Sigmoid colon (tissue), 6 donors: ENCODE measurements at regions not wholly inside any gene's neighbourhood (a gene's known extent, or its start where the extent isn't known, plus 50 kb on each side); places are given as distances from the start of the nearest gene placed in this dataset.
A peak's percentile ranks its signal among the peaks of the same experiment; 100 is the strongest.

Experiments used
- DNase-seq: peaks from one replicate; pipeline ENCODE4 v3.0.0-alpha.2; 2019
- H3K27ac ChIP-seq, 4 donors: fragments of 200-600 bp; sonication (generic); one replicate each; pipeline ENCODE4 v1.5.1; 2016 to 2019; ENCODE audit warnings: mild to moderate bottlenecking in 1 of 4
- H3K27me3 ChIP-seq, 3 donors: fragments of 200-600 bp; sonication (generic); one replicate each; pipeline ENCODE4 v1.5.1; 2019; ENCODE audit warnings: mild to moderate bottlenecking in 1 of 3
- H3K36me3 ChIP-seq, 4 donors: fragments of 200-600 bp; sonication (generic); one replicate each; pipeline ENCODE4 v1.5.1; 2016 to 2019
- H3K4me1 ChIP-seq, 4 donors: fragments of 200-600 bp; sonication (generic); one replicate each; pipeline ENCODE4 v1.5.1; 2017 to 2019
- H3K4me3 ChIP-seq, 4 donors: fragments of 200-600 bp; sonication (generic); one replicate each; pipeline ENCODE4 v1.5.1; 2017 to 2019; ENCODE audit warnings: mild to moderate bottlenecking in 2 of 4, moderate library complexity in 1 of 4
- H3K9me3 ChIP-seq, 4 donors: fragments of 200-600 bp in 3 of 4; sonication (generic) in 3 of 4; one replicate each; pipeline versions ENCODE4 v1.5.1 to v1.6.1; 2013 to 2019
- CTCF ChIP-seq, 4 experiments: fragments of 450-650 bp in 3 of 4; fragments of 200-600 bp in 1 of 4; IDR thresholded peaks; one replicate each; pipeline ENCODE4 v1.5.1; 2016 to 2019; ENCODE audit warnings: antibody characterized with exemption in 4 of 4, mild to moderate bottlenecking in 3 of 4, moderate library complexity in 2 of 4
- EP300 ChIP-seq, 4 donors: sonication (generic); formaldehyde crosslinking; IDR thresholded peaks; one replicate each; pipeline ENCODE4 v1.6.1; 2017; ENCODE audit warnings: antibody characterized with exemption in 4 of 4
- POLR2A ChIP-seq, 2 donors: fragments of 450-650 bp; IDR thresholded peaks; one replicate each; pipeline ENCODE4 v1.6.1; 2016; ENCODE audit warnings: antibody characterized with exemption in 2 of 2, mild to moderate bottlenecking in 2 of 2, moderate library complexity in 2 of 2
- POLR2AphosphoS5 ChIP-seq, 4 donors: sonication (generic); formaldehyde crosslinking; IDR thresholded peaks; one replicate each; pipeline ENCODE4 v1.6.1; 2017; ENCODE audit warnings: antibody characterized with exemption in 4 of 4
- WGBS, 2 donors: extraction: QIAGEN DNeasy Blood & Tissue Kit; methylation state at CpG; one replicate each; pipeline ENCODE4 v1.1.7; 2013; 5-methylcytosine and 5-hydroxymethylcytosine counted together
- intact Hi-C: fragments of 100-400 bp; cut with DNase I; formaldehyde crosslinking; loops from one replicate; pipeline ENCODE4 v1.15.1; 2023
- donor health status: healthy with polysubstance abuse.
- donor health status: healthy.

- H3K4me3 ChIP-seq: no peak overlapping the region
- H3K27me3 ChIP-seq: peaks cover 0 to 9% (median 0%) of the 10 kb centered on the region in 3 donors
- no peak for TF ChIP-seq CTCF (IDR thresholded peaks at IDR 0.05)
- no peak for TF ChIP-seq EP300 (IDR thresholded peaks at IDR 0.05)
- no peak for TF ChIP-seq POLR2A (IDR thresholded peaks at IDR 0.05)
- TF ChIP-seq POLR2AphosphoS5 (IDR thresholded peaks at IDR 0.05): no peak
- H3K4me1 ChIP-seq: no peaks in the 10 kb centered on the region
- no peak overlapping the region for H3K27ac ChIP-seq
- no peaks in the 10 kb centered on the region for H3K9me3 ChIP-seq
- DNase-seq: peak; percentile 25
- H3K36me3 ChIP-seq: no peaks in the 10 kb centered on the region
- intact Hi-C loops: no loop called here
- 76 to 80% methylated on average over 14 of the region's 14 CpGs for WGBS, 2 donors
These were observed 68.3 kb upstream of the OTOS start for GRCh38 chr2:240208631-240209211.

- TF ChIP-seq CTCF (IDR thresholded peaks at IDR 0.05): no peak
- no peak for TF ChIP-seq EP300 (IDR thresholded peaks at IDR 0.05)
- no peak for TF ChIP-seq POLR2AphosphoS5 (IDR thresholded peaks at IDR 0.05)
- no peak for TF ChIP-seq POLR2A (IDR thresholded peaks at IDR 0.05)
- Histone ChIP-seq H3K9me3 (no peaks in the 10 kb centered on the region), H3K27ac (no peak overlapping the region), H3K4me1 (no peaks in the 10 kb centered on the region), H3K27me3 (peaks cover 0 to 1% (median 0%) of the 10 kb centered on the region in 3 donors), H3K36me3 (no peaks in the 10 kb centered on the region), H3K4me3 (no peak overlapping the region)
- intact Hi-C loops: no loop called here
- peak; percentile 39 for DNase-seq
- WGBS, 2 donors: 76 to 83% methylated on average over 9 of the region's 9 CpGs
These were observed 69.0 kb upstream of the OTOS start for GRCh38 chr2:240209493-240209892.

DNA sequence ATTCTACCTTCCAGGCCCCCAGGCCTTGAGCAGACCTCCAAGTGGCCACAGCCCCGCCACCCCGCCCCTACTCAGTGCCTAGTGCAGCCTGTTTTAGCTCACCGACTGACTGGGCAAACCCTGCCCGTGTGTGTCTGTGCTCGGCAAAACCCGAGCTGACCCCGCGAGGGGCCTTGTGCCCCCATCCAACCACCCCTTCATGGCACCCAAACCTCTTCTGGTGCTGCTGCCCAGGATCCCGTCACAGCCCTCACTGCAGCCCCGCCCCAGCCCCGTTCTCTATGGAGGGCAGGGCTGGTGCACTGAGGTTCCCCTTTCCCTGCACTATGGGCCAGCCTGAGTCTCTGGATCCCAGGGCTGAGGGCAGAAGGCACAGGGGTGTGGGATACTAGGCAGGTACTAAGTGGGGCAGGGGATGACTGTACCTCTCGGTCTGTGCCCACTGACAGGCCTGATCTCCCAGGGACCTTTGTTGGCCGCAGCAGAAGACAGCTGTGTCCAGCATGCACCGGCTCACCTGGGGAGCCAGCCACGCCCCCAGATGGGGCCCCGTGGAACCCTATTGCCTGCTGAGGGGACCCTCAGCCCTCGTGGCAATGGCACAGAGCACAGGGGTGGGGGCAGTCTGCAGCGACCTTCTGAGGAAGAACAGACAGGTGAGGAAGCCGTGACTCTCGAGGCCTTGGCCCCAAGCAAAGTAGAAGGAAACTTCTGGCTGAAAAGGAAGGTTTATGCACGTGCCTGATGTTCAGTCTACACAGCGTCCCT lies 69.9 kb upstream of the OTOS start:
- no peaks in the 10 kb centered on the region for H3K36me3 ChIP-seq
- no peak overlapping the region for H3K4me3 ChIP-seq
- WGBS, 2 donors: 63 to 80% methylated on average over 22 of the region's 22 CpGs
- no peak for TF ChIP-seq POLR2AphosphoS5 (IDR thresholded peaks at IDR 0.05)
- no peak for TF ChIP-seq EP300 (IDR thresholded peaks at IDR 0.05)
- no peak for TF ChIP-seq CTCF (IDR thresholded peaks at IDR 0.05)
- no peak for TF ChIP-seq POLR2A (IDR thresholded peaks at IDR 0.05)
- intact Hi-C loops: no loop called here
- no peaks in the 10 kb centered on the region for H3K9me3 ChIP-seq
- no peaks in the 10 kb centered on the region for H3K27me3 ChIP-seq
- DNase-seq: peak; percentile 57
- no peak overlapping the region for H3K27ac ChIP-seq
- H3K4me1 ChIP-seq: no peaks in the 10 kb centered on the region

DNA sequence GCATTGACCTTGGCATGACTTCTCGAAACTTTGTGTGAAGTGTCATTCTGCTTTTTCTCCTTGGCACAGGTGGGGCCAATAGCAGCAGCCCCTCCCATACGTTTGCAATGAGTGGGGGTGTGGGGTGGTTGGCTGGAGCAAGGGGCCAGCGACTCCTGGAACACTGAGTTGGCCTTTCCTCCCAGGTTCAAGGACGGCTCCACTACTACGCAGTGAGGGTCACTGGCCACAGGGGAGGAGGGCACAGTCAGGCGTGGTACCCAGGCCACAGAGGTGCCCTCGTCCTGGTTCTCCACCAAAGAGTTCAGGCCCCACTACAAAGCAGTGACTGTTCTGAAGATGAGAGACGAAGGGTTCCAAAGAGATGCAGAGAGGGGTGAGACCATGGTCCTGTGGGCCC lies 70.6 kb upstream of the OTOS start:
- H3K36me3 ChIP-seq: no peaks in the 10 kb centered on the region
- H3K27me3 ChIP-seq: no peaks in the 10 kb centered on the region
- no peaks in the 10 kb centered on the region for H3K4me1 ChIP-seq
- intact Hi-C loops: no loop called here
- H3K4me3 ChIP-seq: no peak overlapping the region
- no peak overlapping the region for H3K27ac ChIP-seq
- TF ChIP-seq POLR2A (IDR thresholded peaks at IDR 0.05) (no peak), EP300 (IDR thresholded peaks at IDR 0.05) (no peak), CTCF (IDR thresholded peaks at IDR 0.05) (no peak), POLR2AphosphoS5 (IDR thresholded peaks at IDR 0.05) (no peak)
- no peak for DNase-seq
- 75 to 83% methylated on average over 8 of the region's 8 CpGs for WGBS, 2 donors
- no peaks in the 10 kb centered on the region for H3K9me3 ChIP-seq
